ENCODE measurements at regions not wholly inside any gene's neighbourhood (a gene's known extent, or its start where the extent isn't known, plus 50 kb on each side); places are given as distances from the start of the nearest gene placed in this dataset.

DNA sequence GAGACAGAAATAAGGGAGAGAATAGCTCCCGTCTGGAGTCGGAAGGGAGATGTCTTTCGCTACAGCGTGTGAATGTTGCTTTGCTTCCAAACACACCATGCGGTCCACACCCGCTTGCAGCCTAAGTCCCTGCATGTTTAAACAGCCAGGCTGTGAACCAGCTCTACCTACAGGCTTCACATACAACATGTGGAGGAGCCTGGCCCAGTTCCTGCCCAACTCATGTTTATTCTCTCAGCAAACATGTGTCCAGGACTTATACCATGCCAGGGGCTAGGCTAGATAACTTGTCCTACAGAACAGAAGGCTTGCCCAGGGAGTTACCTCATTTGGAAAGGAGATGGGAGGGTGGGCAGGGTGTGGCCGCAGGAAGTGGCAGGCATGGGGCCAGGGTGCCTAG is 181.5 kb downstream of the FOXO1 start:
- TF ChIP-seq, protein P1, sequence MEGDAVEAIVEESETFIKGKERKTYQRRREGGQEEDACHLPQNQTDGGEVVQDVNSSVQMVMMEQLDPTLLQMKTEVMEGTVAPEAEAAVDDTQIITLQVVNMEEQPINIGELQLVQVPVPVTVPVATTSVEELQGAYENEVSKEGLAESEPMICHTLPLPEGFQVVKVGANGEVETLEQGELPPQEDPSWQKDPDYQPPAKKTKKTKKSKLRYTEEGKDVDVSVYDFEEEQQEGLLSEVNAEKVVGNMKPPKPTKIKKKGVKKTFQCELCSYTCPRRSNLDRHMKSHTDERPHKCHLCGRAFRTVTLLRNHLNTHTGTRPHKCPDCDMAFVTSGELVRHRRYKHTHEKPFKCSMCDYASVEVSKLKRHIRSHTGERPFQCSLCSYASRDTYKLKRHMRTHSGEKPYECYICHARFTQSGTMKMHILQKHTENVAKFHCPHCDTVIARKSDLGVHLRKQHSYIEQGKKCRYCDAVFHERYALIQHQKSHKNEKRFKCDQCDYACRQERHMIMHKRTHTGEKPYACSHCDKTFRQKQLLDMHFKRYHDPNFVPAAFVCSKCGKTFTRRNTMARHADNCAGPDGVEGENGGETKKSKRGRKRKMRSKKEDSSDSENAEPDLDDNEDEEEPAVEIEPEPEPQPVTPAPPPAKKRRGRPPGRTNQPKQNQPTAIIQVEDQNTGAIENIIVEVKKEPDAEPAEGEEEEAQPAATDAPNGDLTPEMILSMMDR (conservative IDR thresholded peaks at IDR 0.05) = no peak
- TF ChIP-seq ZFX (IDR thresholded peaks at IDR 0.05) = no peak

Measured in C4-2B (cell line).